ENCODE measurements at regions not wholly inside any gene's neighbourhood (a gene's known extent, or its start where the extent isn't known, plus 50 kb on each side); places are given as distances from the start of the nearest gene placed in this dataset.

DNA sequence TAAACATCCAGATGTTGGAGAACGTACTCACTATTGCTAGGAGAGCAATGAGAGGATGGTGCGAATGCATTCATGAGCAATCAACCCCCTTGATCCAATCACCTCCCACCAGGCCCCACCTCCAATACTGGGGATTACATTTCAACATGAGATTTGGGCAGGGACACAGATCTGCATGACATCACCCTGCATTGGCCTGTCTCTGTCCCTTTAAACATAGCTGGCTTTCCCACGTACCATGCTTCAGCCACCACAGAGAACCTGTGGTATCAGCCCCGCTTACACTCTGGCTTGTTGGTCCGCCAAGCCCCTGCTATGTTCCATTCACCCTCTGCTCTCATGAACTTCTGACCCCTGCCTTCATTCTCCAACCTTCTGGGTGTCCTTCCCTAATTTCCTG is 157.5 kb upstream of the E2F8 start:
- no peak for DNase-seq

DNA sequence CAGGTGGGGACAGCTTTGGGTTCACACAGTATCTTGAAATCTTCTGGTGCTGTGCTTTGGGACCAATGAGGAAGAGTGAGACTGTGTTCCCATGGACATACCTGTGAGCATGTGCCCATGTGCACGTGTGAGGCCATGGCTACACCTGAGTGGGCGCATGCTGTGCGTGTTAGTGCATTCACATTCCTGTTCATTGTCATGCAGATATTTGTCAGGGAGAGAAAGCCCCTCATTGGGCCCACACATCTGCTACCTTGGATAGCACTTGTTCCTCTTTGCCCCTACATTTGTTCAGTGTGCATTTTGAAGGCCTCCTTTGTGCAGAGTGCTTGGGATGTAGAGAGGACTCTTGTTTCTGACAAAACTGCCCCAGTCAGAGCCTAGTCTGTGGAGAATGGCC is 154.3 kb upstream of the E2F8 start:
- no peak for DNase-seq

DNA sequence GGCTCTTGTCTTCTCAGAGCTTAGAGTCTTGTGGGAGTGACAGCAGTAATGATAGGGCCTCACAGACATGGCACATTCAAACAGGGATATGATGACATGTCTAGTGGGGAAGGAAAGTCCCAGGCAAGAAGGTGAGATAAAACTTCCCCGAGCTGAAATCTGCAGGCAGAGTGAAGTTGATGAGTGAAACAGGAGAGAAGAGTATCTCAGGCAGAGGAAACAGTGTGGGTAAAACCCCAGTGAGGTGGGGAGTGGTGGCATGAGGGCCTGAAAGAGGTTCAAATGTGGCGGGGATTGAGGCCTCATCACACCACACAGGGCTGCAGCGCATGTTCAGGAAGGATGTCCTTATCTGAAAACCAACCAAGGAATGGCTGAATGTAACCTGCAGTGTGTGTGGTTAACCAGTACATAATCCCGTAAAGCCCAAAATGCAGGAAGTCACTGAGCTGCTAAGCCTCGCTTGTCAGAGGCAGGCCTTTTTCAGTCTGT is 153.8 kb upstream of the E2F8 start:
- no peak for DNase-seq

DNA sequence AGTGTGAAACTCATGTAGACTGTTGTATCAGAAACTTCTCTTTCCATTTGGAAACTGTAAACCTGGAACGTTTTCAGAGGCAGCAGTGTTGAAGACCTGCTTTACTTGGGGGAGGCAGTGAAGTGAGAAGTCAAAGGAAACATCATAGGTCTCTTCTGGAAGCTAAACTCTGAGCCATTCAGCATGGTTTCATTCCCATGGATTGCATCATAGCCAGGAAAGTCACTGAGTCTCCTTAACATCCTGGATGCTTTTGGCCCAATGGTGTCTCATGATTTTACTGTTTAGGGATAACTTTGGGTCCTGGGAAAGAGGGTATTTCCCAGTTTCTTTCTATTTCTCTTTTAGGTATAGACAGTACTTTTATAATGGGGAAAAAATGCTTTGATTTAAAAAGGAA is 153.2 kb upstream of the E2F8 start:
- DNase-seq: no peak

DNA sequence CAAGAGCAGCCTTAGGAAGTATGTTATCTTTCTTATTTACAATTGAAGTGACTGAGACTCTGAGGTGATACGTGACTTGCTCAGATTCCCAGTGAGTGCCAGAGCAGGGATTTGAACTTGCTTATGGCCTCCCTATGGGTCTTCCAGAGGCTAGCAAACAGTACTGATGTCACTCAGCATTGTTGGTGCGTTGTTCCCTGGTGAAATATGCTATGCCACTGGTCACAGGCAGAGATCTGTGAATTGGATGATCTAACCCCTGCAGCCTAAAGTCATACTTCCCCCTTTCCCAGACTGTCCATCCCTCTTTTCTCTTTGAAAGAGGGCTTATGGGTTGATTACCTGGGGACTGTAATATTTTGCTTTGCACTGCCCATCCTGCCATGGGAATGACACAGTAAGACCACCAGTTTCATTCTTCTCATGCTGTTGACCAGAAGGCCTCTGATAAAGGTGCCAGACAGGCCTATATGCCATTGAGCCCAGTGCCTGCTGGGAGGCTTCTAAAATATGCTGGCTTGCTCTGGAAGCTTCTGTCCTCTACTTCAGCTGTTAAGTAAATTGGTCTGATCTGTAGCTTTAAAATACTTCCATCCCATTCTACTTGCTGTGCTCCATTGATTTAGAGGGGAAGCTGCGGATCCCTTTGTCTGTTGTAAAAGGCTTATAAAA is 152.2 kb upstream of the E2F8 start:
- DNase-seq: no peak

DNA sequence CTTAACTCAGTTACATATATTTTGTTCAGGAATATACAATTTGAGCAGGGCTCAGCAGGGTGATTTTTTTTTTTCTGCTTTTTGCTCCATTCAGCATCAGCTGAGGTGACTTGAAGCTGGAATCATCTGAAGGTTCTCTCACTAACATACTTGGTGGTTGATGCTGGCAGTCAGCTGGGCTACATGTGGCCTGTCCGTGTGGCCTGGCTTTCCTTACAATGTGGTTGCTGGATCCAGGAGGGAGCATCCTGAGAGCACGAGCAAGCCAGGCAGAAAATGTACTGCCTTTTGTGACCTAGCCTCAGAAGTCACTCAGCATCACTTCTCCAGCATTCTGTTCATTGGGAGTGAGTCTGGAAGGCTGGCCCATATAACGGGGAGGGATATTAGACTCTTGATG is 151.6 kb upstream of the E2F8 start:
- DNase-seq: no peak

DNA sequence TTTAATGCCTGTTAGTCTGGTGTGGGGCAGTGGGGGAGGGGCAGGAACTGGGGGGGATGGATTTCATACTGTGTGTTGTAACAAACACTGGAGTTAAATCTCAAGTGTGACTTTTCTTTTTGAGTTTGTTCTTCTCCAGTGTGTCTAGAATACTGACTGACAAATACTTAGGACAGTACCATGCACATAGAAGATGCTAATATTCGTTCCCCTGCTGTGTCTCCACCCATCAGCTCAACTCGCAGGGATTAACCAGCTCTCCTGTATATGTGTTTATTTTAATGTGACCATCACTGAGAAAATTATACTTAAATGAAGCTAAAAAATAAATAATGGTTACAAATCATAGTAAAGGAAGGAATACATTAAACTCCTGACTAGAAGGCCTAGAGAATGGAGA is 150.9 kb upstream of the E2F8 start:
- no peak for DNase-seq

DNA sequence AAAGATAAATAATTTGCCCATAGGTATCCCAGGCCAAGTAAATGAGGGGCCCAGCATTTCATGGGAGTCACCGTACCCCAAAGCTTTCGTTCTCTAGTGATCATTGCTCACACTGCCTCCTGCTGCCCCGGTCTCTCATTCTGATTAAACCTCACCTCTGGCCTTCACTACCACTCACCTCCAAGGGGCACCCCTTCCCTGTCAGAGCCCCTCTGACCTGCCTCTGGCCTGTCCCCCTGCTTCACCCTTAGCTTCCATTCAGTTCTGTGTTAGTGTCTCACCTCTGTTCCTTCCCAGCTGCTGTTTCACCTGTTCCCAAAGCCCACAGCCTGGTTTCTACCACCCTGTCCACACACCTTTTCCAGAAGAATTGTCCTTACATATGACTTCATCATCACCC is 150.3 kb upstream of the E2F8 start:
- DNase-seq: no peak

DNA sequence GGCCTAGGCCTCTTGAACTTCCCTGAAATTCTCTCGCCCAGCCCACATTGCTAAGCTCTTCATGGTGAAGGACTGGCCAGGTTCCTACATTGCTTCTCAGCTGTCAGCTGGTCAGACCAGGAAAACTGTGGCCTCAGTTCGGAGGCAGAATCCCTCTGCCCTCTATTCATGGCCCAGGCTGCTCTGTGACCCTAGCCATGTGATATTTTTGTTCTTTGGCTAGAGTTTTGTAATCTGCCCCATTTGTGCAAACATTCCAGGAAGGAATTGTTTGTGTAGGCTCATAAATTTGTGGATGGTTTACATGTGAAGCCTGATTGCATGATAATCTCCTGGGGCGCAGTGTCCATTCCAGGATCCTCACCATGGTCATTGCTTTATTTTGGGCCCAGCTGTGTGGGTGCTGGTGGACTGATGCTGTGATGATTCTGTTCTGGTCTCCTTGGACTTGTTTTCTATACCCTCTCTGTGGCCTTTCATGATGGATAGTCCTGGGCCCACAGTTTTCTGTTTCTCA is 149.1 kb upstream of the E2F8 start:
- DNase-seq: no peak

DNA sequence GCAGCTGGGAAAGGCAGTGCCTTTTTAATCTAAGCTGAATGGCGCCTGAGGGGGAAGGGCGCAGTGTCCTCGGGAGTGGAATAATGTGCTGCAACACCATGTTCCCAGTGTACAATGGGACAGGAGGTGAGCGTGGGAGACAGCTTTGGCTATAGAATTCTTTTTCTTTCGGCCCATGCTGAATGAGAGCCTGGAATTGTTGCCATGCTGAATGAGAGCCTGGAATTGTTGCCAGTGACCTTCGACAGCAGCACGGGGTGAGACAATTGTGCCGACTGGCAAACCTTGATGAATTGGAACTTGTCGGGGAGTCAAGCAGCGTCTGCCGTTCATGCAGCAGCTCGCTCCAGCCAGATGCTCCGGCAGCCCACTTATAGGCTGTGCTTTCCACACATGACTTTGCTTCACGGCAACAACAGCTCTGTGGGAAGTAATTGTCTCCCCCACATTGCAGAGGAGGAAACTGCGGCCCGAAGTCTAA is 141.4 kb upstream of the E2F8 start:
- no peak for DNase-seq

DNA sequence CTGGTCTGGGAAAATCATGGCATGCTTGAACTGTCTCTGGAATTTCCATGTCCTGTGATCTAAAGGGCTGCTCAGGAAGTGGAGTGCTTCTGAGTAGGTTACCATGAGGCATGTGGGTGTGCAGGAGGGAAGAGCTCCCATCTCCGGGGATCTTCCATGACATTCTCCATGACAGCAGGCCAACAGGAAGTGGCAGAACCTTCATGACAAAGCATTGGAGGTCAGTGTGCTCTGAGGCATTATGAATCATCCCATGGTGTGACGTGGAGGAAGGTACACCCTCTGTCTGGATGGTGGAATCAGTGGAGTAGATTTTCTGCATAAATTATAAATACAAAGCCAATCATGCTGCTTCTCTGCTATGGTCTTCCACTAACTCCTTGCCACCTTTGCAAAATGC is 139.6 kb upstream of the E2F8 start:
- DNase-seq: no peak

DNA sequence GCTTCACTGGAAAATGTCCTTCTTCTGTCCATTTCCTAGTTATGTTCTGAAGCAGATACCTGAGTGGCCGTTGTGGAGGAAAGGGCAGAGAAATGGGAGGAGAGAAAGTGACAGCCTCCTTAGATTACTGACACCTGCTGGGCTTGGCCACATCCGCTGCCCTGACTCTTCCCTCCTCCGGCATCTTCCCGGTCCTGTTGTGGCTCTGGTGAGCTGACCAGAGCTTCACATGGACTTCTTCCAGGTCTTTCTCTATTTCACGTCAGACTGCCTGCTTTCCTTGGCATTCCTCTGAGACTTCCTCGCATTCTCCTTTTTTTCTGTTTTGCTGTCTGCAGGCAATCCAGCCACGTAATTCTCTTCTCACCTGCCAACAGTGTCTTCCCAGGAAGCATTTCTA is 138.7 kb upstream of the E2F8 start:
- DNase-seq: no peak

DNA sequence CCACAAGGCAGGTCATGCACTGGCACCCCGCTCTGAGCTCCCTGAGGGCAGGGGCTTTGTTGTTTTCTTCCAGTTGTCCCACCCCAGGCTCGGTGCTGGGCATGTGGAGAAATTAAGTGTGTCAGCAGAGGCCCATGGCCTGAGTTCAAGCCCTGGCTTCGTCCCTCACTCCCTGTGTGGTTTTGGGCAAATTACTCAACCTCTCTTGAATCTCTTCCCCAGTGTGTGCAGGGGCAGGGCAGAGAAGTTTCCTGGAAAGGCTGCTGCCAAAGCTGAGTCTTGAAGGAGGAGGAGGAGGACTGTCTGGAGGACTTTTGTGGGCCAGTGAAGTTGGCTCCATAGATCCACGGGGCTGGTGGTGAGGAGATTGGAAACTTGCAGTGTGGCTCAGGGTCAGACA is 138.1 kb upstream of the E2F8 start:
- DNase-seq: no peak

DNA sequence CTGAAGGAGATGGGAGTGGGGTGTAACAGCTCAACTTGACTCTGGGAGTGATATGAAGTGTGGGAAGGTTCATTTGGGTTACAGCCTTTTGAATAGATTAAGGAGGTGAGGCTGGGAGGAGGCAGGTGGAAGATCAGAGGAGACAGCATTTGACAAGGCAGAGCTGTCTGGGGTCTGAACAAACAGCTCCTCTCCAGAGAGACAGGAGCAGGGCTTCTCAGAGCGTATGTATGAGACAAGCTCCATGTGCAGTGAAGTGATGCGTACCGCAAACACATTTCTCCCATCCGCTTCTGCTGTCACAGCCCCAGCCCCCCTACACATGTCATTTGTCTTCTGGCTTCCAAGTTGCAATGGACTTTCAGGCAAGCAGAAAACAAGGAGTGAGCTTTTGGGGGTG is 137.1 kb upstream of the E2F8 start:
- no peak for DNase-seq

DNA sequence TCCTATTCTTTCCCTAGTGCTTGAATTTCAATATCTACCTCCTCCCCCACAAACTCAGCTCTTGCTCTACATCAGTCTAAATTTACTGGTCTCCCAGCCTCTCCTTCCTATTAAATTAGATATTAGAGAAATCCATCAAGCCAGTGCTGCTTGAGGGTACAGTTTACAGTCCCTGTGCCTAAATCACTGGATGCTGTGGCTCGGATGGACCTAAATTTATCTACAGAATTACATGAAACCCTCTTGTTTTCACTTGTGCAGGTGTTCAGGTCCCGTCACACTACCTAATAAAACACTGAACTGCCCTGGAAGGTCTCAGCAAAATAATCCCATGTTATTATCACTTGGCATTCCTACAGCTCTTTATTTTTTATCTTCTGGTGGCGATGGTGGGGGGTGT is 134.7 kb upstream of the E2F8 start:
- no peak for DNase-seq

DNA sequence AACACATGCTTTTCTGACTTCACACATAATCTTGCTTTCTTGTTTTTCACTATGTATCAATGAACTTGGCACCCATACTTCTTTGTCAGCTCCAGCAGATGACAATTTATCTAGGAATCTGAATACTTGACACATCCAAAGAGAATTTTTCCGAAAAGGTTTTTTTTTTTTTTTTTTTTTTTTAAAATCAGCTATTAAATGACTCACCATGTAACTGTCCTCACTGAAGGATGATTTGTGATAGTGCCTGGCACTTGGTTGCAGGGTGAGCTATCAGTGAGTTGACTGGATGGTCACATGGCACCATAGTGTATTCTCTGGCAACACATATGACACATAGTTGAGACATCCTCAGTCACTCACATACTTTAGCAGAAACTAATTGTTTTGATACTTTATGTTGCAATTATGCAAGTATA is 133.4 kb upstream of the E2F8 start:
- DNase-seq: no peak

DNA sequence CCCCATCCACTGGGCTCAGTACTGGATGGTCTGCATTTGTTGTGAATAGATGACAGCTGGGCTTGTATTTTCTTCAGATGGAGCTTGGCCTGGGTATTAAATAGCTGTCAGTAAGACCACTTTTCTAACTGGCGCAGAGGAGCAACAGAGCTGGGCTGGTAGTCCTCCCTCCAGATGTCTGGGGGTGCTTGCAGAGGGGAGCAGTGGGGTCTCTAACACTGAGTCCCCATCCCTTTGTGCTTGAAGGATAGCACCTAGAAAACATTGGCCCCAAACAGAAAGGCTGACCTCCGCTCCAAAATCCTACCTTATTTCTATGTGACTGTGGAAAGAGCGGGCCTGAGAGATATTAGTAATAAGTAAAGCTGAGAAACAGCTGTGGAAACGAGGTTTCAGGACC is 131.6 kb upstream of the E2F8 start:
- no peak for DNase-seq

DNA sequence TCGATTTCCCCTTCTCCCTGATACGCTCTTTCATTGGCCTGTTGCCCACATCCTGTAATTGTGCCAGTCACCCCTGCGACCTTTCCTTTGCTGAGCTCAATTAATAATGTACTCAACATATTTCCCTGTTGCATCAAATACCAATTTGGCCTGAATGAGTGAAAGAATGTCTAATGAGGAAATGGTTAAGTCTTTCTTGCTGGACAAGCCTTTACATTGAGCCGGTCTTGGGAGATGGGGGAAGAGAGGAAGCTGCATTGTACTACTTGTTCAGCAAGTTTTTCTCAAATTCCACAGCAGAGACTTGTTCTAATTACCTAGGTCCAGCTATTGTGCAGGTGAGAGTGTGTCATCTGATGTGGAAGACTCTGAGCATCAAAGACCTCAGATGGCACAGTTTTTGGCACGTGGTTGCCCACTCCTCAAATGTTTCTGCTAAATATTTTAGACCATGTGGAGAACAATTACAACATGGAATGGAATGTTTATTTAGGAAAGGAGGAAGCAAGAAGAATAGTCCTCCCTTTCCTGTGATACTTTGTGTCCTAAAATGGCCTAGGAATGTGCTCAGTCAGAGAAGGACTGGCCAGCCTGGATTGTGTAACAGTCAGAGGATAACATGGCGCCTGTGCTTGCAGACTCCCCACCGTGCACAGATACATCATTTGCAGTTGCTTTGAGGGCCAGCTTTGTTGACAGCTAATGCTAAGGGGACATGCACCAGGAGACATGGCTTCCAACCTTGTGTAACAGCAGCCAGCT is 129.5 kb upstream of the E2F8 start:
- DNase-seq: no peak

DNA sequence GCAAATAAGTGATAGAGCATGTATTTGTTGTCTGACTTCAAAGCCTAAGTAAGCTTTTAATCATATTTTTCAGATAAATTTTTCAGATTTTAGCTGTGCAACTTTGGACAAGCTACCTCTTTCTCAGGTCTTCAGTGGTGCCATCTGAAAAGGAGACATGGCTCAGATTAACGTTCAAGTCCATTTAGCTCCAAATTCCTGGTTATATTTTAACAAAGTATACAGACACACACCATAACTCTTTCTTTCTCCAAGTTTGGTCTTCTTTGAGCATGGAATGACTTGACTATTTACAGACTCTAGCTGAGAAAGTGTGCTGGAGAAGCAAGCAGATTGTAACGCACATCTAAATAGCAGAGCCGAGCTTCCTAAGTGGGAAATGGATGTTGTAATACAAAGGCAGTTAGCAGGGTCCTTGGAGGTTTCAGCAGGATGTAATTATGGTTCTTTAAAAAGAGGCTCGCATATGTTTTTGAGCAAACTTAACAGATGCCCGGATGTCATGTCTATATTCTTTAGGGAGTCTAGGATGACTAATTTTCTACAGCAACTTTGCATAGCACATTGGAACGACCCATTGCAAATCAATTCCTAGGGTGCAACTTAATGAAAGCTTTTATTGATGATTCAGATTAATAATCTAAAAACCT is 128.1 kb upstream of the E2F8 start:
- no peak for DNase-seq

DNA sequence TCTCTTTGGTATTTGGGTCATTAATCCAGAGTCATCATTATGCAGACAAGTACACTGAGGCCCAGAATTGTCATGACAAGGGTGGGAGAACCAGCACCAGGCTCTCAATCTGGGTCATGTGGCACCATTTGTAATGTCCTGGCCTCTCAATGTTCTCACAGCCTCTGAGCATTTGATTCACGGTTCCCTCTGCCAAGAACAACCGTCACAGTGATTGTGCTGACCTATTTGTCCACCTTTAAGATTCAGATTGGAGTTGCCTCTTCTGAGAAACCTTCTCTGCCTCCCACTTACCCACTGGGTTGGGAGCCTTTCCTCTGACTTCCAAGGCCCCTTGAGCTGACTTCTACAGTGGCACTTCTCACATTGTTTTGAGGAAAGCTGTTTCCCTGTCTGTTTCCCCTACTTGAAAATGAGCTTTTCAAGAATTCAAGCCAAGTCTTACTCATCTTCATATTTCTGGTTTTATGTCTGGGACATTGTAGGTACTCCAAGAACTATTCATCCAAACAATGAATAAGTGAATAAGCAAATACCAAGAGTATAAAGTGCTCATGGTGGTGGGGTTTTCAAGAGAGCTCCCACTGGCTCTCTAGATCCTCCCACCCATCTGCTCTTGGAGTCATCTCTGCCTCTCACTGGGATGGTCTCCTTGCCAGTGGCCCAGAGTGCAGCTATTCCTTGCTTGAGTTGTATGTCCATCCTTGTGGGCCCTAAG is 126.4 kb upstream of the E2F8 start:
- DNase-seq: no peak

DNA sequence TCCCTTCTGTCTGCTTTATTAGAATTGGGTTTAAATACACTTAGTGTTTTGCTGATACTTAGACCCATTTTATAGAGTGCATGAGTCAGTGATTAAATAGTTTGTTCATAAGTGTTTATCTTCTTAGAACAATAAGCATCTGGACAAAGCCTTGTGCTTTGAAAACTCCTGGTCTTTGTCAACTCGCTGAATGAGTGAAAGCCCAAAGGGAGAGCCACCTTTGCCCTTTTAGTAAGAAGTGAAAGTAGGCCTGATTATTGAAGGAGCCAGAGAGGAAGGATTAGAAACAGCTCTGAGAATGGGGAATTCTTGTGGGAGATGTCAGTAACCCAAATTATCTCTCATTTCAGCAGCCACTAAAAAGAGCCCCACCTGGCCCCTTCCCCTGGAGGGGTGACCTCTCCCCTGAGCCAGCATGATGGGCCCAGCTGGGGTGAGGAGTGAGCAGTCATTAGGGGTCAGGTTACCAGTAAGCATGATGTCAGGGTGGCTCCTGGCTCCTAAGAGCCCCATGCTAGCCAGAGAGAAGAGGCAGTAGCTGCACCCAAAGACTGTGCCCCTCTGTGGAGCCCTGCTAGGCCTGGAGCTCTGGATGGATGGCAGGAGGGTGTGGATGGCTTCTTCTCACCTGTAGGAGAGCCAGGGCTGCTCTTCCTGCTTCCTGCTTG is 125.1 kb upstream of the E2F8 start:
- no peak for DNase-seq

DNA sequence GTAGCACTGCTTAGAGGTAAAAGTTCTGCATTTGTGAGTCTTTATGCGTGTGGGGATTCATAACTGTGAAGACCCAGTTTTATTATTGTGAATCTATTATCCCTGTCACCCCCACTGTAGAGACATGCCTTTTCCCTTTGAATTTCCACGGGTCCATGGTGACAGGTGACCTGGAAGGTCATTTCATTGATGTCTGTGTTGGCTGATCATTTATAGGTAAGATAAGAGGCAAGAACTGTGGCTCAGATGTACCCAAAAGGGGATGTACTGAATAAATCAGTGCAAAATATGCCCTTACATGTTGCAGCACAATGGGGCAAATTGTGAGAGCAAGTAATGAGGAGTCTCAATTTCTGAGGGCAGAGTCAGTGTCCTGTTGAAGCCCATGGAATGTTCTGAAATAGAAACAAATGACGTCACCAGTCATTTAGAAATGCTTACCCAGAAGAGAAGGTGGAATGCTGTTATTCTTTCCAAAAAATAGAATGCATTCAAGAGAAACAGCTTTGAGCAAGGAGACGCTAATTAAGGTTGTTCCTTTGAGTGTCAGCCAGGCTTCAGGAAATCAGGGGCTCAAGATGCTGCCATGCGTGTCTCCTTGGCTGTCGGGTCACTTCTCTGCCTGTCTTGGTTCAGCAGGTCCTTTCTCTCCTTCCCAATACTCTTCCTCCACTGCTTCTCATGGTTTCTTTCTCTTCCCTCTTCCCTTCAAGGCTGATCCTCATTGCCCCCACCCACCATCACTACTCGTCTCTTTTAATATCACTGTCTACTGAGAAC is 118.7 kb upstream of the E2F8 start:
- no peak for DNase-seq
